Caco-2 (cell line): ENCODE measurements at regions not wholly inside any gene's neighbourhood (a gene's known extent, or its start where the extent isn't known, plus 50 kb on each side); places are given as distances from the start of the nearest gene placed in this dataset.
A peak's percentile ranks its signal among the peaks of the same experiment; 100 is the strongest.
"Not testable (repeated sequence)": the region's sequence is repeated elsewhere in the genome, so short reads cannot be mapped to it uniquely, and the experiment has no call there.

ENCODE experiments used
- BruUV-seq: library from RNA; stranded (reverse); fragments of 400-500 nt; replicated peaks from 2 replicates; lab custom pipeline; 2021; lab: Mats Ljungman, UMichigan
- CTCF ChIA-PET: fragments of 300-600 bp; sonication (Branson Sonifier 250); formaldehyde crosslinking; loops from one replicate; lab custom pipeline; 2022; ENCODE audit warnings: antibody characterized with exemption; lab: Charles Lee
- POLR2A ChIA-PET: fragments of 300-600 bp; sonication (Branson Sonifier 250); formaldehyde crosslinking; loops from one replicate; lab custom pipeline; 2022; ENCODE audit warnings: antibody characterized with exemption; lab: Charles Lee
- DNase-seq, 2 experiments: peaks; one replicate each; pipeline versions ENCODE4 v3.0.0 to v3.0.0-alpha.2; 2020 to 2022
- H3K27me3 ChIP-seq: replicated peaks from 2 replicates; pipeline ENCODE4 v1.6.0; 2011; ENCODE audit warnings: low read length; ENCODE audit not compliant: control insufficient read depth, insufficient read depth
- H3K36me3 ChIP-seq: 2 replicates; pipeline ENCODE4 v1.5.1; 2011; ENCODE audit warnings: low read length; ENCODE audit not compliant: control insufficient read depth, insufficient read depth
- H3K4me1 ChIP-seq: fragments of 250-450 bp; sonication (Bioruptor Pico); 2 replicates; pipeline ENCODE4 v1.5.1; 2020; ENCODE audit warnings: mild to moderate bottlenecking
- H3K4me3 ChIP-seq: 2 replicates; pipeline ENCODE4 v1.5.1; 2011; ENCODE audit warnings: low read depth, mild to moderate bottlenecking, control low read depth, low read length
- H3K9me3 ChIP-seq: fragments of 250-450 bp; sonication (Bioruptor Pico); 2 replicates; pipeline ENCODE4 v1.5.1; 2020; ENCODE audit warnings: mild to moderate bottlenecking, moderate library complexity
- H3K27ac Mint-ChIP-seq: one replicate; pipeline ENCODE4 v1.8.0; 2022; ENCODE audit warnings: mixed read lengths; ENCODE audit not compliant: unreplicated experiment
- H3K27me3 Mint-ChIP-seq: one replicate; pipeline ENCODE4 v1.8.0; 2022; ENCODE audit warnings: mixed read lengths; ENCODE audit not compliant: insufficient read depth, unreplicated experiment
- H3K36me3 Mint-ChIP-seq: one replicate; pipeline ENCODE4 v1.8.0; 2022; ENCODE audit warnings: mild to moderate bottlenecking, mixed read lengths; ENCODE audit not compliant: insufficient read depth, unreplicated experiment
- H3K4me1 Mint-ChIP-seq: one replicate; pipeline ENCODE4 v1.8.0; 2022; ENCODE audit warnings: low read depth, mixed read lengths; ENCODE audit not compliant: unreplicated experiment
- H3K4me3 Mint-ChIP-seq: one replicate; pipeline ENCODE4 v1.8.0; 2022; ENCODE audit warnings: mild to moderate bottlenecking, moderate library complexity, mixed read lengths; ENCODE audit not compliant: unreplicated experiment
- H3K9me3 Mint-ChIP-seq: one replicate; pipeline ENCODE4 v1.8.0; 2022; ENCODE audit warnings: mixed read lengths; ENCODE audit not compliant: unreplicated experiment
- intact Hi-C: fragments of 100-400 bp; cut with micrococcal nuclease; formaldehyde crosslinking; loops from one replicate; pipeline ENCODE4 v1.10.0; 2022; ENCODE audit not compliant: unreplicated experiment

GRCh38 chr1:149635290-149635899 is 51.7 kb downstream of the PPIAL4C start:
- POLR2A ChIA-PET: not testable (repeated sequence)

GRCh38 chr1:149636286-149637122 is 52.9 kb downstream of the PPIAL4C start:
- DNase-seq: peak; percentile 89 to 93
- Mint-ChIP-seq H3K36me3 (peaks cover 15% of the 10 kb centered on the region), H3K4me3 (peak overlapping the region; percentile 79), H3K27ac (peak overlapping the region; percentile 99), H3K4me1 (peaks cover 20% of the 10 kb centered on the region)
- H3K4me1 ChIP-seq, CTCF ChIA-PET, H3K27me3 Mint-ChIP-seq, intact Hi-C loops, H3K27me3 ChIP-seq, POLR2A ChIA-PET, H3K9me3 ChIP-seq, H3K36me3 ChIP-seq, H3K9me3 Mint-ChIP-seq: not testable (repeated sequence)
- BruUV-seq: TSS peak; percentile 99
- H3K4me3 ChIP-seq: peak overlapping the region; percentile 30

More at GRCh38 chr1:149635290-149635899, 51.7 kb downstream of the PPIAL4C start:
- H3K4me3 Mint-ChIP-seq: peak overlapping the region; percentile 35
- H3K27ac Mint-ChIP-seq, H3K9me3 ChIP-seq, H3K27me3 Mint-ChIP-seq, H3K36me3 ChIP-seq, DNase-seq, CTCF ChIA-PET, H3K9me3 Mint-ChIP-seq, H3K4me1 ChIP-seq, H3K27me3 ChIP-seq, BruUV-seq, intact Hi-C loops, H3K4me3 ChIP-seq: not testable (repeated sequence)
- peaks cover 20% of the 10 kb centered on the region for H3K4me1 Mint-ChIP-seq
- peaks cover 15% of the 10 kb centered on the region for H3K36me3 Mint-ChIP-seq

- H3K27ac Mint-ChIP-seq, POLR2A ChIA-PET, H3K27me3 Mint-ChIP-seq, H3K9me3 Mint-ChIP-seq, H3K9me3 ChIP-seq, H3K4me3 ChIP-seq, CTCF ChIA-PET, BruUV-seq, H3K27me3 ChIP-seq, H3K4me3 Mint-ChIP-seq, DNase-seq, H3K36me3 ChIP-seq, intact Hi-C loops, H3K4me1 ChIP-seq: not testable (repeated sequence)
- Mint-ChIP-seq H3K4me1 (peaks cover 20% of the 10 kb centered on the region), H3K36me3 (peaks cover 15% of the 10 kb centered on the region)
These were observed 54.8 kb downstream of the PPIAL4C start for GRCh38 chr1:149638481-149638880.

DNA sequence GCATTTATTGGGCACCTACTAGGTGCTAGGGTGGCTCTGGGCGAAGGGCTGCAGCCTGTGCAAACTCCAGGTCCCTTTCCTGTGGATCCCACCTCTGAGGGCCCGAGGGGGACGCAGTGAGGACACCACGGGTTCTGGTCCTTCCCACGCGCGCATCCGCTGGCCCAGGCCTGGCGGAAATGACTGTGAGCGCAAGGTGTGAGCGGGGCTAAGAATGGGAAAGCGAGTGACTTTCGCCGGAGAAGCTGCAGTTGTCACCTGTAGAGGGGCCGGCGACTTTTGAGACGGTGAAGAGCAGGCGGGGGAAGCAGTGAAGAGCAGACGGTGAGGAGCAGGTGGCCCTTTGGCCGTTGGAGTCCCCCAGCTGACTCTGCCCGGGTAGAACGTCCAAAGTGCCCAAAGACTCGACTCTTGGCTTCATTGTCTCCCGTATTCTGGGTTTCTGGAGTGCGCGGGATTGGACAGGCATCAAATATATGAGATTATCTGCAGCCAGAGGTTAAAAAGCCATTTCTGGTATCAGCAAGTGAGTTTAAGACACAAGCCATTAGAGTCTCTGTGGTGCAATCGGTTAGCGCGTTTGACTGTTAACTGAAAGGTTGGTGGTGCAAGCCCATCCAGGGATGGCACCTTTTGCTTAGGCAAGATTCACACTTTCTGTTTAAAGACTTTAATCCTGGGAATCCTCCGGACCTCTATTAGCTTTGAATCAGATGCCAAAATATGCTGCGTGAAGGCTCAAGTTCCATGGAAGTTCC is 55.4 kb downstream of the PPIAL4C start:
- H3K9me3 ChIP-seq, H3K4me3 ChIP-seq, H3K27me3 Mint-ChIP-seq, POLR2A ChIA-PET, H3K27me3 ChIP-seq, intact Hi-C loops, BruUV-seq, H3K4me1 ChIP-seq, H3K27ac Mint-ChIP-seq, H3K36me3 ChIP-seq, DNase-seq, CTCF ChIA-PET, H3K4me3 Mint-ChIP-seq, H3K9me3 Mint-ChIP-seq: not testable (repeated sequence)
- Mint-ChIP-seq H3K4me1 (peaks cover 14% of the 10 kb centered on the region), H3K36me3 (peaks cover 15% of the 10 kb centered on the region)

- H3K27me3 Mint-ChIP-seq, H3K9me3 ChIP-seq, CTCF ChIA-PET, BruUV-seq, H3K4me1 Mint-ChIP-seq, H3K27me3 ChIP-seq, H3K27ac Mint-ChIP-seq, H3K36me3 ChIP-seq, DNase-seq, intact Hi-C loops, POLR2A ChIA-PET, H3K36me3 Mint-ChIP-seq, H3K4me3 Mint-ChIP-seq, H3K9me3 Mint-ChIP-seq, H3K4me1 ChIP-seq, H3K4me3 ChIP-seq: not testable (repeated sequence)
These were observed 57.5 kb downstream of the PPIAL4C start for GRCh38 chr1:149641179-149641578.

- not testable (repeated sequence) for DNase-seq
These were observed 61.2 kb downstream of the PPIAL4C start for GRCh38 chr1:149644818-149645217.

More at GRCh38 chr1:149644818-149645217, 61.2 kb downstream of the PPIAL4C start:
- intact Hi-C loops, H3K4me1 ChIP-seq, BruUV-seq, H3K27ac Mint-ChIP-seq, H3K4me3 ChIP-seq, H3K9me3 ChIP-seq, H3K4me3 Mint-ChIP-seq, H3K4me1 Mint-ChIP-seq, POLR2A ChIA-PET, H3K36me3 ChIP-seq, H3K27me3 Mint-ChIP-seq, H3K9me3 Mint-ChIP-seq, H3K36me3 Mint-ChIP-seq, H3K27me3 ChIP-seq, CTCF ChIA-PET: not testable (repeated sequence)
